B cell (primary cell): ENCODE measurements at regions not wholly inside any gene's neighbourhood (a gene's known extent, or its start where the extent isn't known, plus 50 kb on each side); places are given as distances from the start of the nearest gene placed in this dataset.

Experiments used
- ATAC-seq: fragments of 200-7000 bp; cut with Tn5 transposase; one replicate; pipeline ENCODE4 v1.10.0; 2021; ENCODE audit warnings: low read depth, mild to moderate bottlenecking, moderate number of reproducible peaks, moderate library complexity
- CTCF ChIA-PET: fragments of 350-600 bp; sonication (Branson Sonifier 250); formaldehyde crosslinking; loops from one replicate; lab custom pipeline; 2021; ENCODE audit warnings: antibody characterized with exemption, inconsistent platforms; lab: Charles Lee
- POLR2A ChIA-PET: fragments of 350-600 bp; sonication (Branson Sonifier 250); formaldehyde crosslinking; loops from one replicate; lab custom pipeline; 2021; ENCODE audit warnings: antibody characterized with exemption; lab: Charles Lee
- DNase-seq: peaks from one replicate; pipeline ENCODE4 v3.0.0; 2013
- H2AFZ ChIP-seq: 2 replicates; pipeline ENCODE4 v1.6.1; 2012; ENCODE audit warnings: mild to moderate bottlenecking, low read depth, low read length; ENCODE audit not compliant: insufficient read depth, poor library complexity, severe bottlenecking
- H3K27ac ChIP-seq, 2 donors: 1 replicate in 1 of 2; 2 replicates in 1 of 2; pipeline ENCODE4 v1.5.1; 2012 to 2013; ENCODE audit warnings: low read length in 2 of 2, mild to moderate bottlenecking in 2 of 2, moderate library complexity in 1 of 2
- H3K27me3 ChIP-seq, 4 experiments: fragments of 200-600 bp in 1 of 4; sonication (generic) in 1 of 4; replicated peaks in 1 of 4; 1 replicate in 2 of 4; 2 replicates in 2 of 4; pipeline versions ENCODE4 v1.6.1 to v1.7.0; 2013 to 2016; ENCODE audit warnings: low read length in 3 of 4, mild to moderate bottlenecking in 2 of 4, mixed read lengths in 1 of 4, moderate library complexity in 1 of 4; ENCODE audit not compliant: insufficient read depth in 4 of 4, control insufficient read depth in 3 of 4; ENCODE audit errors: control extremely low read depth in 1 of 4
- H3K36me3 ChIP-seq, 2 experiments: replicated peaks in 1 of 2; 1 replicate in 1 of 2; 2 replicates in 1 of 2; pipeline versions ENCODE4 v1.6.1 to v1.7.1; 2013; ENCODE audit warnings: low read length in 1 of 2; ENCODE audit not compliant: insufficient read depth in 2 of 2, control insufficient read depth in 1 of 2; ENCODE audit errors: control extremely low read depth in 1 of 2, extremely low read depth in 1 of 2
- H3K4me1 ChIP-seq, 2 donors: fragments of 200-600 bp in 1 of 2; sonication (generic) in 1 of 2; 1 replicate in 1 of 2; 2 replicates in 1 of 2; pipeline versions ENCODE4 v1.5.1 to v1.6.1; 2013 to 2017; ENCODE audit warnings: low read length in 2 of 2; ENCODE audit not compliant: control insufficient read depth in 2 of 2, insufficient read depth in 2 of 2
- H3K4me2 ChIP-seq: replicated peaks from 2 replicates; pipeline ENCODE3; 2012; ENCODE audit warnings: mild to moderate bottlenecking, low read depth, low read length; ENCODE audit not compliant: poor library complexity, severe bottlenecking
- H3K4me3 ChIP-seq, 5 experiments: fragments of 200-600 bp in 1 of 5; sonication (generic) in 1 of 5; 1 replicate in 3 of 5; 2 replicates in 2 of 5; pipeline versions ENCODE4 v1.5.1 to v1.7.0; 2011 to 2016; ENCODE audit warnings: low read length in 4 of 5, mild to moderate bottlenecking in 4 of 5, low read depth in 2 of 5, control low read depth in 1 of 5, moderate library complexity in 1 of 5; ENCODE audit not compliant: insufficient read depth in 1 of 5; ENCODE audit errors: control extremely low read depth in 1 of 5, extremely low read depth in 1 of 5
- H3K79me2 ChIP-seq: fragments of 200-600 bp; sonication (generic); one replicate; pipeline ENCODE4 v1.6.0; 2016; ENCODE audit warnings: low read length; ENCODE audit not compliant: control insufficient read depth, insufficient read depth
- H3K9ac ChIP-seq: fragments of 200-600 bp; sonication (generic); 2 replicates; pipeline ENCODE4 v1.6.1; 2017; ENCODE audit warnings: mild to moderate bottlenecking, low read length, moderate library complexity
- H3K9me3 ChIP-seq, 3 donors: one replicate each; pipeline versions ENCODE4 v1.6.1 to v1.7.1; 2013; ENCODE audit warnings: low read length in 2 of 3; ENCODE audit not compliant: control insufficient read depth in 2 of 3, insufficient read depth in 1 of 3; ENCODE audit errors: control extremely low read depth in 1 of 3
- H4K20me1 ChIP-seq: 2 replicates; pipeline ENCODE4 v1.6.0; 2012; ENCODE audit warnings: mild to moderate bottlenecking, low read length; ENCODE audit not compliant: insufficient read depth, control insufficient read depth, poor library complexity, severe bottlenecking
- H3K27ac Mint-ChIP-seq: one replicate; pipeline ENCODE4 v1.8.0; 2021; ENCODE audit warnings: mixed read lengths
- H3K27me3 Mint-ChIP-seq: one replicate; pipeline ENCODE4 v1.8.0; 2021; ENCODE audit warnings: mixed read lengths
- H3K4me1 Mint-ChIP-seq: one replicate; pipeline ENCODE4 v1.8.0; 2021; ENCODE audit warnings: mixed read lengths
- H3K4me3 Mint-ChIP-seq: one replicate; pipeline ENCODE4 v1.8.0; 2021; ENCODE audit warnings: mixed read lengths
- H3K9me3 Mint-ChIP-seq: one replicate; pipeline ENCODE4 v1.8.0; 2022; ENCODE audit warnings: mixed read lengths; ENCODE audit not compliant: insufficient read depth
- EZH2 ChIP-seq: IDR thresholded peaks from 2 replicates; pipeline ENCODE4 v1.6.1; 2012; ENCODE audit warnings: borderline replicate concordance, low read depth, mild to moderate bottlenecking, moderate library complexity, low read length; ENCODE audit not compliant: insufficient read depth, poor library complexity, severe bottlenecking
- WGBS: methylation state at CpG from one replicate; pipeline ENCODE4 v1.1.5; 2013; ENCODE audit warnings: missing lambda C conversion rate; ENCODE audit not compliant: insufficient coverage; 5-methylcytosine and 5-hydroxymethylcytosine counted together
- intact Hi-C: fragments of 100-400 bp; cut with micrococcal nuclease; formaldehyde crosslinking; loops from one replicate; pipeline ENCODE4 v1.10.0; 2022
- TF ChIP-seq, protein P1 (sequence below): fragments of 200-600 bp; IDR thresholded peaks from one replicate; pipeline ENCODE4 v1.8.0; 2022; ENCODE audit warnings: antibody characterized with exemption, mild to moderate bottlenecking

DNA sequence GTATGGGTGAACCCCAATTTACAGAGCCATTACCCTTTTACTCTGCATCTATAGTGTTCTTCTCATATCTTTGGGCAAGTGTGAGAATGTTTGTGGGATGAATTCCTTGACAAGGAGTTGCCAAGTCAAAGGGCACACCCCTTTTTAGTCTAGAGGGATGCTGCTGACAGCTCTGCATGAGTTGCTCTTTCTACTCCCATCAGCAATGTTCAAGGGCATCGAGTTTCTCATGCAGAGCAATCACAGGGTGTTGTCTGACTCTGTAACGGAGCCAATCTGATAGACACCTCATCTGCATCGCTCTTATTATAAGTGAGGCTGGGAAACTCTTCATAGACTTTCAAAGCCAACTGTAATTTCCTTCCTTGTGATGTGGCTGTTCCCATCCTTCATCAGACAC lies 77.4 kb downstream of the EDN3 start:
- H3K27ac Mint-ChIP-seq, result no peak overlapping the region
- no peaks in the 10 kb centered on the region for H3K9me3 Mint-ChIP-seq
- no peak overlapping the region for H3K9ac ChIP-seq
- H3K27me3 ChIP-seq, result peaks cover 0 to 12% (median 3%) of the 10 kb centered on the region in 4 experiments
- H4K20me1 ChIP-seq, result no peaks in the 10 kb centered on the region
- no peak overlapping the region for H2AFZ ChIP-seq
- intact Hi-C loops, result no loop called here
- no peak overlapping the region for H3K4me3 Mint-ChIP-seq
- no peak overlapping the region for H3K4me2 ChIP-seq
- ChIA-PET POLR2A (no interaction called here), CTCF (no interaction called here)
- H3K27me3 Mint-ChIP-seq, result peaks cover 39% of the 10 kb centered on the region
- H3K4me1 ChIP-seq, result no peaks in the 10 kb centered on the region
- peaks cover 0 to under 1% (median 0%) of the 10 kb centered on the region in 3 donors for H3K9me3 ChIP-seq
- no peak for DNase-seq
- no peak for ATAC-seq
- no peaks in the 10 kb centered on the region for H3K79me2 ChIP-seq
- no peaks in the 10 kb centered on the region for H3K36me3 ChIP-seq
- no peak for TF ChIP-seq EZH2
- no peak overlapping the region for H3K27ac ChIP-seq
- WGBS, result 60% methylated on average over 1 of the region's 3 CpGs
- no peaks in the 10 kb centered on the region for H3K4me1 Mint-ChIP-seq
- H3K4me3 ChIP-seq, result no peak overlapping the region

DNA sequence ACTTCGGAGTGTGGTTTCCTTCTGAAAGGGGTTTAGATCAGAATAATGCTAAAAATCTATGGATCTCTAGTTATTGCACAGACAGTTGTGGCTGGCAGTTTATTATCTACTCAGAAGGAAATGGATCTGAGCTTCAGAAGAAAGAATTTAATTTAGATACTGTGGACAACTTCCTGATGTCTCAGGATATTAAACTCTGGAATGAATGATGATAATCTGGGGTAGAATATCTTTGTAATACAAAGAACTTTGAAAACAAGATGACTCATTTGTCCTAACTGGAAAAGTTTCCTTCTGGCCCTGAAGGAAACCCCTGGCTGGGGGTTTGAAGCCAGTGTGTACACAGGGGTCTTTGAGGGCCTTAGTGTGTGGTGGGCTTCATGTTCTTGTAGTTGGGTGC lies 78.0 kb downstream of the EDN3 start:
- DNase-seq (no peak), ATAC-seq (no peak)
- Histone ChIP-seq H3K4me3 (no peak overlapping the region), H3K4me2 (no peak overlapping the region), H3K36me3 (no peaks in the 10 kb centered on the region), H4K20me1 (no peaks in the 10 kb centered on the region), H3K9ac (no peak overlapping the region), H2AFZ (no peak overlapping the region), H3K9me3 (peaks cover 0 to 6% (median 0%) of the 10 kb centered on the region in 3 donors), H3K27me3 (peaks cover 0 to 12% (median 3%) of the 10 kb centered on the region in 4 experiments), H3K27ac (no peak overlapping the region), H3K79me2 (no peaks in the 10 kb centered on the region), H3K4me1 (no peaks in the 10 kb centered on the region)
- TF ChIP-seq EZH2, result no peak
- TF ChIP-seq, protein P1, sequence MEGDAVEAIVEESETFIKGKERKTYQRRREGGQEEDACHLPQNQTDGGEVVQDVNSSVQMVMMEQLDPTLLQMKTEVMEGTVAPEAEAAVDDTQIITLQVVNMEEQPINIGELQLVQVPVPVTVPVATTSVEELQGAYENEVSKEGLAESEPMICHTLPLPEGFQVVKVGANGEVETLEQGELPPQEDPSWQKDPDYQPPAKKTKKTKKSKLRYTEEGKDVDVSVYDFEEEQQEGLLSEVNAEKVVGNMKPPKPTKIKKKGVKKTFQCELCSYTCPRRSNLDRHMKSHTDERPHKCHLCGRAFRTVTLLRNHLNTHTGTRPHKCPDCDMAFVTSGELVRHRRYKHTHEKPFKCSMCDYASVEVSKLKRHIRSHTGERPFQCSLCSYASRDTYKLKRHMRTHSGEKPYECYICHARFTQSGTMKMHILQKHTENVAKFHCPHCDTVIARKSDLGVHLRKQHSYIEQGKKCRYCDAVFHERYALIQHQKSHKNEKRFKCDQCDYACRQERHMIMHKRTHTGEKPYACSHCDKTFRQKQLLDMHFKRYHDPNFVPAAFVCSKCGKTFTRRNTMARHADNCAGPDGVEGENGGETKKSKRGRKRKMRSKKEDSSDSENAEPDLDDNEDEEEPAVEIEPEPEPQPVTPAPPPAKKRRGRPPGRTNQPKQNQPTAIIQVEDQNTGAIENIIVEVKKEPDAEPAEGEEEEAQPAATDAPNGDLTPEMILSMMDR, result no peak
- WGBS, result no CpG with 5 or more reads among the region's 1 CpG
- CTCF ChIA-PET, result no interaction called here
- Mint-ChIP-seq H3K27ac (no peak overlapping the region), H3K9me3 (no peaks in the 10 kb centered on the region), H3K4me3 (no peak overlapping the region), H3K4me1 (no peaks in the 10 kb centered on the region), H3K27me3 (peaks cover 34% of the 10 kb centered on the region)
- POLR2A ChIA-PET, result no interaction called here
- intact Hi-C loops, result no loop called here
